ENCODE measurements at regions not wholly inside any gene's neighbourhood (a gene's known extent, or its start where the extent isn't known, plus 50 kb on each side); places are given as distances from the start of the nearest gene placed in this dataset.
A peak's percentile ranks its signal among the peaks of the same experiment; 100 is the strongest.

GRCh38 chr2:35503311-35503710 is 852.3 kb upstream of the CRIM1 start:
- TF ChIP-seq RAD21 (IDR thresholded peaks at IDR 0.05; ENCODE audit: low read length) (no peak), FOXM1 (IDR thresholded peaks at IDR 0.05; ENCODE audit: low read depth) (no peak), FOXJ3 (CRISPR knock-in tag; IDR thresholded peaks at IDR 0.05) (no peak), TAF1 (IDR thresholded peaks at IDR 0.05; ENCODE audit: borderline replicate concordance, low read depth, low read length) (no peak), MAX (IDR thresholded peaks at IDR 0.05; ENCODE audit: low read depth) (no peak), YY1 (IDR thresholded peaks at IDR 0.05; ENCODE audit: low read depth) (no peak), EP300 (IDR thresholded peaks at IDR 0.05; ENCODE audit: borderline replicate concordance in 1 of 2, low read depth in 1 of 2, low read length in 1 of 2) (no peak), CTCF (IDR thresholded peaks at IDR 0.05) (no peak)
- no peak overlapping the region for H3K27ac ChIP-seq (ENCODE audit: low read depth in 2 of 2, low read length in 1 of 2)
- H3K4me3 ChIP-seq (ENCODE audit: low read depth in 2 of 2, low read length in 1 of 2), result no peak overlapping the region
- ChIA-PET POLR2A (no interaction called here), CTCF (interaction anchor here (1.4 kb wide), 1 partner anchor 20 kb away, joined by 4 read pairs; no protein-coding TSS in a partner anchor)
- H3K36me3 ChIP-seq (replicated peaks in 1 of 2; ENCODE audit: control insufficient read depth in 1 of 2, insufficient read depth in 2 of 2, low read length in 1 of 2), result no peaks in the 10 kb centered on the region
- under 1% methylated on average over 3 of the region's 3 CpGs for WGBS (ENCODE audit: low lambda C conversion rate)
- H3F3A ChIP-seq (replicated peaks; ENCODE audit: insufficient read depth), result no peaks in the 10 kb centered on the region
- no peaks in the 10 kb centered on the region for H3K27me3 ChIP-seq (ENCODE audit: insufficient read depth)
- H3K9me2 ChIP-seq, result no peaks in the 10 kb centered on the region
- peak overlapping the region; percentile 42; the same call in 1 of the 2 replicates for H2AFZ ChIP-seq (ENCODE audit: low read depth)
- H3K9me3 ChIP-seq, result peaks cover under 1% of the 10 kb centered on the region; the same call in 1 of the 2 replicates
- H3K4me2 ChIP-seq, result no peak overlapping the region
- no peaks in the 10 kb centered on the region for H3K79me2 ChIP-seq (ENCODE audit: insufficient read depth)
- H3K4me1 ChIP-seq (ENCODE audit: control insufficient read depth in 1 of 2, insufficient read depth in 2 of 2, low read depth in 1 of 2, low read length in 1 of 2), result no peaks in the 10 kb centered on the region
- H3K9ac ChIP-seq, result no peak overlapping the region
- DNase-seq, result no peak
- H4K20me1 ChIP-seq (ENCODE audit: insufficient read depth), result no peaks in the 10 kb centered on the region

- Histone ChIP-seq H3K9ac (no peak overlapping the region), H3K4me2 (no peak overlapping the region), H3K27ac (ENCODE audit: low read depth in 2 of 2, low read length in 1 of 2) (no peak overlapping the region), H3K9me2 (no peaks in the 10 kb centered on the region), H3K27me3 (ENCODE audit: insufficient read depth) (no peaks in the 10 kb centered on the region), H3K4me1 (ENCODE audit: control insufficient read depth in 1 of 2, insufficient read depth in 2 of 2, low read depth in 1 of 2, low read length in 1 of 2) (no peaks in the 10 kb centered on the region), H2AFZ (ENCODE audit: low read depth) (no peak overlapping the region), H3K36me3 (replicated peaks in 1 of 2; ENCODE audit: control insufficient read depth in 1 of 2, insufficient read depth in 2 of 2, low read length in 1 of 2) (no peaks in the 10 kb centered on the region), H3K79me2 (ENCODE audit: insufficient read depth) (no peaks in the 10 kb centered on the region), H4K20me1 (ENCODE audit: insufficient read depth) (no peaks in the 10 kb centered on the region), H3F3A (replicated peaks; ENCODE audit: insufficient read depth) (no peaks in the 10 kb centered on the region), H3K4me3 (ENCODE audit: low read depth in 2 of 2, low read length in 1 of 2) (no peak overlapping the region), H3K9me3 (peaks cover 3% of the 10 kb centered on the region; the same call in 1 of the 2 replicates)
- DNase-seq, result no peak
- CTCF ChIA-PET, result no interaction called here
- POLR2A ChIA-PET, result no interaction called here
- no peak for TF ChIP-seq FOXJ3 (CRISPR knock-in tag; IDR thresholded peaks at IDR 0.05)
- no peak for TF ChIP-seq NFIC (IDR thresholded peaks at IDR 0.05; ENCODE audit: borderline replicate concordance)
- no peak for TF ChIP-seq NRF1 (IDR thresholded peaks at IDR 0.05; ENCODE audit: low read depth, low read length)
- no peak for TF ChIP-seq SMC3 (IDR thresholded peaks at IDR 0.05; ENCODE audit: low read depth, low read length)
- no peak for TF ChIP-seq MXI1 (IDR thresholded peaks at IDR 0.05; ENCODE audit: low read depth, low read length)
- TF ChIP-seq SIN3A (IDR thresholded peaks at IDR 0.05; ENCODE audit: borderline replicate concordance, low read depth, low read length), result no peak
- no peak for TF ChIP-seq TEAD4 (IDR thresholded peaks at IDR 0.05; ENCODE audit: borderline replicate concordance, insufficient read depth)
- no peak for TF ChIP-seq PBX3 (IDR thresholded peaks at IDR 0.05)
- TF ChIP-seq EP300 (IDR thresholded peaks at IDR 0.05; ENCODE audit: borderline replicate concordance in 1 of 2, low read depth in 1 of 2, low read length in 1 of 2), result no peak
- TF ChIP-seq GABPA (IDR thresholded peaks at IDR 0.05; ENCODE audit: low read depth), result no peak
- TF ChIP-seq USF2 (IDR thresholded peaks at IDR 0.05; ENCODE audit: borderline replicate concordance, low read depth, low read length), result no peak
- no peak for TF ChIP-seq MEF2A (IDR thresholded peaks at IDR 0.05; ENCODE audit: borderline replicate concordance, low read depth)
- no peak for TF ChIP-seq EZH2phosphoT487 (IDR thresholded peaks at IDR 0.05; ENCODE audit: borderline replicate concordance, low read depth)
- TF ChIP-seq RCOR1 (IDR thresholded peaks at IDR 0.05; ENCODE audit: low read length), result no peak
- TF ChIP-seq GATA2 (CRISPR knock-in tag; IDR thresholded peaks at IDR 0.05), result no peak
- no peak for TF ChIP-seq TAF1 (IDR thresholded peaks at IDR 0.05; ENCODE audit: borderline replicate concordance, low read depth, low read length)
- TF ChIP-seq CHD2 (IDR thresholded peaks at IDR 0.05; ENCODE audit: low read length, partially characterized antibody), result no peak
- TF ChIP-seq FOSL2 (IDR thresholded peaks at IDR 0.05; ENCODE audit: borderline replicate concordance, low read depth), result no peak
- TF ChIP-seq TCF12 (IDR thresholded peaks at IDR 0.05), result no peak
- 38% methylated on average over 6 of the region's 6 CpGs for WGBS (ENCODE audit: low lambda C conversion rate)
Measured at GRCh38 chr2:35501076-35501475, 854.5 kb upstream of the CRIM1 start.

Data from SK-N-SH (cell line).